HG03095 (cell line): ENCODE measurements at regions not wholly inside any gene's neighbourhood (a gene's known extent, or its start where the extent isn't known, plus 50 kb on each side); places are given as distances from the start of the nearest gene placed in this dataset.
"Not testable (repeated sequence)": the region's sequence is repeated elsewhere in the genome, so short reads cannot be mapped to it uniquely, and the experiment has no call there.

Experiments used
- ATAC-seq: cut with Tn5 transposase; IDR thresholded peaks from one replicate; pipeline ENCODE4 v1.9.1; 2021; ENCODE audit warnings: moderate library complexity; ENCODE audit not compliant: unreplicated experiment

- not testable (repeated sequence) for ATAC-seq
These were observed 62.8 kb downstream of the SCP2D1 start for GRCh38 chr20:18876394-18876793.

GRCh38 chr20:18879262-18879661, 65.7 kb downstream of the SCP2D1 start:
- ATAC-seq, result no peak

GRCh38 chr20:18886756-18887155, 73.2 kb downstream of the SCP2D1 start:
- no peak for ATAC-seq

GRCh38 chr20:18901980-18902737, 88.6 kb downstream of the SCP2D1 start:
- ATAC-seq, result no peak

GRCh38 chr20:18904192-18904591, 90.6 kb downstream of the SCP2D1 start:
- ATAC-seq, result no peak

- ATAC-seq, result no peak
These were observed 91.0 kb downstream of the SCP2D1 start for GRCh38 chr20:18904624-18905023.

GRCh38 chr20:18906046-18906445, 92.5 kb downstream of the SCP2D1 start:
- no peak for ATAC-seq

GRCh38 chr20:18907353-18907752, 93.8 kb downstream of the SCP2D1 start:
- ATAC-seq, result no peak

- ATAC-seq, result no peak
These were observed 94.5 kb downstream of the SCP2D1 start for GRCh38 chr20:18908109-18908508.

GRCh38 chr20:18909254-18909653, 95.7 kb downstream of the SCP2D1 start:
- ATAC-seq, result no peak

GRCh38 chr20:18913701-18914100, 100.1 kb downstream of the SCP2D1 start:
- no peak for ATAC-seq

GRCh38 chr20:18914796-18915195, 101.2 kb downstream of the SCP2D1 start:
- no peak for ATAC-seq

GRCh38 chr20:18916886-18917750, 103.5 kb downstream of the SCP2D1 start:
- ATAC-seq, result no peak

GRCh38 chr20:18919996-18920395, 106.4 kb downstream of the SCP2D1 start:
- ATAC-seq, result no peak

- ATAC-seq, result no peak
These were observed 107.7 kb downstream of the SCP2D1 start for GRCh38 chr20:18921291-18921690.

- no peak for ATAC-seq
These were observed 108.7 kb downstream of the SCP2D1 start for GRCh38 chr20:18922251-18922650.

GRCh38 chr20:18922898-18923297, 109.3 kb downstream of the SCP2D1 start:
- no peak for ATAC-seq

GRCh38 chr20:18926965-18927364, 113.4 kb downstream of the SCP2D1 start:
- ATAC-seq, result no peak

- ATAC-seq, result no peak
These were observed 115.0 kb downstream of the SCP2D1 start for GRCh38 chr20:18928626-18929025.

- ATAC-seq, result no peak
These were observed 116.2 kb downstream of the SCP2D1 start for GRCh38 chr20:18929800-18930199.

GRCh38 chr20:18943542-18943941, 130.0 kb downstream of the SCP2D1 start:
- ATAC-seq, result no peak

GRCh38 chr20:18956890-18957289, 143.3 kb downstream of the SCP2D1 start:
- ATAC-seq, result no peak
